ENCODE measurements at regions not wholly inside any gene's neighbourhood (a gene's known extent, or its start where the extent isn't known, plus 50 kb on each side); places are given as distances from the start of the nearest gene placed in this dataset.

DNA sequence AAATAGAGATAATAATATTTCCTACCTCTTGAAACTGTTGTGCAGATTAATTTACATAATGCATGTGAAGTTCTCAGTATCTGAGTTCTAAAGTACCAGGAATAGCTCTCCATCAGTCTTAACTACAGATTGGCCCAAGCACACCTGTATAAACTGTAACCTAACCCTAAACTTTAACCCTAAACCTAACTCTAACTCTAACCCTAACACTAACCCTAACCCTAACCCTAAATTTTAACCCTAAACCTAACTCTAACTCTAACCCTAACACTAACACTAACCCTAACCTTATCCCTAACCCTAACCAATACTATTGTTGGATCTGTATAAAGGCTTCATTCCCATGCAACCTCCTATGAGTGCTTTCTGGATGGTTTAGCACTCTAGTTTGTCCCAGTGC lies 1445.9 kb upstream of the TENM4 start:
- H3K4me1 ChIP-seq, result no peaks in the 10 kb centered on the region
- intact Hi-C loops (cut with DNase I), result no loop called here
- no peaks in the 10 kb centered on the region for H3K9me3 ChIP-seq
- TF ChIP-seq, protein P1, sequence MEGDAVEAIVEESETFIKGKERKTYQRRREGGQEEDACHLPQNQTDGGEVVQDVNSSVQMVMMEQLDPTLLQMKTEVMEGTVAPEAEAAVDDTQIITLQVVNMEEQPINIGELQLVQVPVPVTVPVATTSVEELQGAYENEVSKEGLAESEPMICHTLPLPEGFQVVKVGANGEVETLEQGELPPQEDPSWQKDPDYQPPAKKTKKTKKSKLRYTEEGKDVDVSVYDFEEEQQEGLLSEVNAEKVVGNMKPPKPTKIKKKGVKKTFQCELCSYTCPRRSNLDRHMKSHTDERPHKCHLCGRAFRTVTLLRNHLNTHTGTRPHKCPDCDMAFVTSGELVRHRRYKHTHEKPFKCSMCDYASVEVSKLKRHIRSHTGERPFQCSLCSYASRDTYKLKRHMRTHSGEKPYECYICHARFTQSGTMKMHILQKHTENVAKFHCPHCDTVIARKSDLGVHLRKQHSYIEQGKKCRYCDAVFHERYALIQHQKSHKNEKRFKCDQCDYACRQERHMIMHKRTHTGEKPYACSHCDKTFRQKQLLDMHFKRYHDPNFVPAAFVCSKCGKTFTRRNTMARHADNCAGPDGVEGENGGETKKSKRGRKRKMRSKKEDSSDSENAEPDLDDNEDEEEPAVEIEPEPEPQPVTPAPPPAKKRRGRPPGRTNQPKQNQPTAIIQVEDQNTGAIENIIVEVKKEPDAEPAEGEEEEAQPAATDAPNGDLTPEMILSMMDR (IDR thresholded peaks at IDR 0.05), result no peak
- no peak for TF ChIP-seq POLR2A (IDR thresholded peaks at IDR 0.05)
- no peak for DNase-seq
- H3K36me3 ChIP-seq, result no peaks in the 10 kb centered on the region
- H3K27ac ChIP-seq, result no peak overlapping the region
- no peak overlapping the region for H3K4me3 ChIP-seq
- no peaks in the 10 kb centered on the region for H3K27me3 ChIP-seq

DNA sequence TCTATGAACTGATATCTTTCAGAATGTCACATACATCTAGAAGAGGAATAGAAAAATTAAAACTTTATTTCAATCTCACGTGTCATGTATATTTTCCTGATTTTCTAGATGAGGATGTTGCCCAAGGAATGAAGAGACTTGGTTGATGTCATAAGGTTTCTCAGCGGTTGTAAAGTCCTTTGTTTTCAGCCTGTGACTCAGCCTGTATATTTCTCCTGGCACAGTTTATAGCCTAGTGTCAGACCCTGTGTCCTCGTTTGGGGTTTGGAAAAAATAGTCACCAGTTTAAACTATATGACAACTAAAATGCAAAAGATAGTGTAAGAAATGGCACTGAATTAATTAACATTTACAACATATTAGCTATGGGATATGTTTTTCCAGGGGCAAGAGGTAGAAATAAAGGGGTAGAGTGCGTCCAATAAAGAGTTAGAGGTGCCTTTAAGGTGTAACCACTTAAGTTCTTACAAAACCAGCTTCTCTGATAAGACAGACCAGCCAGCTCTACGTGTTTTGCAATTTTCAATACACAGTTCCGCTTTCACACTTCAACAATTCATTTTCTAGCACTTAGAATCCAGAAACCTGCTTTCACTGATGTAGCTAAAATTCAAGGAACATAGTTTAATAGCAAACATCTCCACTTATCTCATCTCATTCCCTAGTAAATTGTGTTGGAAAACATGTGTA lies 1432.6 kb upstream of the TENM4 start:
- Histone ChIP-seq H3K27ac (no peak overlapping the region), H3K9me3 (no peaks in the 10 kb centered on the region), H3K4me1 (no peaks in the 10 kb centered on the region), H3K27me3 (no peaks in the 10 kb centered on the region), H3K4me3 (no peak overlapping the region), H3K36me3 (no peaks in the 10 kb centered on the region)
- 49 to 63% methylated on average over 6 of the region's 6 CpGs for WGBS, 2 donors
- no peak for DNase-seq
- intact Hi-C loops (cut with DNase I), result no loop called here
- no peak for TF ChIP-seq POLR2AphosphoS5 (IDR thresholded peaks at IDR 0.05)
- TF ChIP-seq POLR2A (IDR thresholded peaks at IDR 0.05), result no peak
- no peak for TF ChIP-seq EP300 (IDR thresholded peaks at IDR 0.05)
- TF ChIP-seq, protein P1 (IDR thresholded peaks at IDR 0.05), result no peak

DNA sequence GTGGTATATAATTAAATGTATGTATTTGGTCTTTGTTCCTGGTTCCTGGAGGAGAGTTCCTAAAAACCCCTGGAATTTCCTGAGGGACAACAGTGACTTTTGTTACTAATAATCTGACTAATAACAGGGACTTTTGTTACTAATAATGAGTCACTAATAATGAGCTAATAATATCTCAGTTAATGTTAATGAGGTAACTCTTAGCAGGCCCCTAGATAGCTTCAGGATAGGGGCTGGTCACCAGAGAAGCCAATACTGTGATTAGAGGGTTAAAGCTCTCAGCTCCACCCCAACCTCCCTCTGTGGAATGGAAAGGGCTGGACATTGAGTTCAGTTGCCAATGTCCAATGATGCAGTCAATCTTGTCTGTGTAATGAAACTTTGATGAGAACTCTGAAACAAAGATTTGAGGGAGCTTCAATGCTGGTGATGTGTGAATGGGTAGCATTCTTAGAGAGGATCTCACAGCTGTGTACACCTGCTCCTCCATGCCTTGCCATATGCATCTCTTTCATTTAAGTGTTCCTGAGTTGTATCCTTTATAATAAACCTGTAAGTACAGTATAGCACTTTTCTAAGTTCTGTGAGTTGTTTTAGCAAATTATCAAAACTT lies 1431.4 kb upstream of the TENM4 start:
- H3K9me3 ChIP-seq, result no peaks in the 10 kb centered on the region
- H3K4me3 ChIP-seq, result no peak overlapping the region
- TF ChIP-seq EP300 (IDR thresholded peaks at IDR 0.05), result no peak
- TF ChIP-seq POLR2A (IDR thresholded peaks at IDR 0.05), result no peak
- no peak for TF ChIP-seq POLR2AphosphoS5 (IDR thresholded peaks at IDR 0.05)
- TF ChIP-seq, protein P1 (IDR thresholded peaks at IDR 0.05), result no peak
- intact Hi-C loops (cut with DNase I), result no loop called here
- DNase-seq, result no peak
- no peaks in the 10 kb centered on the region for H3K27me3 ChIP-seq
- no peak overlapping the region for H3K27ac ChIP-seq
- H3K36me3 ChIP-seq, result no peaks in the 10 kb centered on the region
- H3K4me1 ChIP-seq, result no peaks in the 10 kb centered on the region

DNA sequence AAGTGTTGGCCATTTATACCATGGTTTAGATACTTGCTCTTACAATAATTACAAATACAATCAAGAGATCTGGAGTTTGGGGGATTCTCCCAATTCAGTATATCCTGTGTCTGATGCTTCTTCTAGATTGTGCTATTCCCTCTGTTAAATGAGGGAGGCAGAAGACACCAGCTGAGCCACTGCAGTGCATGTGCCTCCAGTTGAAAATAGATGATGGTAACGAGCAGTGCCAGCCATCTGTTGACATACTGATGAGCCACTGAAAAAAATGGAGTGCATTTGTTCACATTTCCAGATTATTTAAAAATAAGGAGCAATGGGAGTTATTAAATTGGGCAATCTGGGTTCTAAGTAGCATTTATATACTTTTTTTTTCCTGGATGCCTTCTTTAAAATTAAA lies 1428.0 kb upstream of the TENM4 start:
- Histone ChIP-seq H3K27ac (no peak overlapping the region), H3K36me3 (no peaks in the 10 kb centered on the region), H3K4me1 (no peaks in the 10 kb centered on the region), H3K27me3 (no peaks in the 10 kb centered on the region), H3K9me3 (no peaks in the 10 kb centered on the region), H3K4me3 (no peak overlapping the region)
- TF ChIP-seq POLR2AphosphoS5 (IDR thresholded peaks at IDR 0.05) (no peak), POLR2A (IDR thresholded peaks at IDR 0.05) (no peak), EP300 (IDR thresholded peaks at IDR 0.05) (no peak)
- TF ChIP-seq, protein P1 (IDR thresholded peaks at IDR 0.05), result no peak
- no peak for DNase-seq
- 69 to 70% methylated on average over 1 of the region's 1 CpG for WGBS, 2 donors
- intact Hi-C loops (cut with DNase I), result no loop called here

DNA sequence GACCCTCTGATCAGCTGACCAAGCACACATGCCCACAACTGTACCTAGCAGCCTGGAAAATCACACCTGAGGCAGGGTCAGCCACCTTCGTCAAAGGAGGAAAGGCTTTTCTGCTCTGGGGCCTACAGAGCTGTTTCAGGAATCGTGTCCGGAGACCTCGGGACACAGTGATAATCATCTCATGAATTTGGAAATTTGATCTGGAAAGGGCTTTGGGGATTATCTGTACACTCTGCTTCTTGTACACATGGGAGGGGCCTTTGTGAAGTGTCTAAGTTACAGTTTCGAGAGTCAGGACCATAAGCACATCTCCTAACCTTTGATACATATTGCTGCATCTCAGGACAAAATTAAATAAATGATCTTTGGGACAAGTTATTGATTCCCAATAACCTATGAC lies 1421.2 kb upstream of the TENM4 start:
- Histone ChIP-seq H3K27ac (no peak overlapping the region), H3K36me3 (no peaks in the 10 kb centered on the region), H3K4me3 (no peak overlapping the region), H3K27me3 (no peaks in the 10 kb centered on the region), H3K9me3 (no peaks in the 10 kb centered on the region), H3K4me1 (no peaks in the 10 kb centered on the region)
- intact Hi-C loops (cut with DNase I), result no loop called here
- 92% methylated on average over 5 of the region's 5 CpGs for WGBS, 2 donors
- TF ChIP-seq, protein P1 (IDR thresholded peaks at IDR 0.05), result no peak
- no peak for TF ChIP-seq EP300 (IDR thresholded peaks at IDR 0.05)
- TF ChIP-seq POLR2A (IDR thresholded peaks at IDR 0.05), result no peak
- DNase-seq, result no peak

Measured in sigmoid colon (tissue), 6 donors.